Right forelimb (tissue), 1 donor: ENCODE measurements at regions not wholly inside any gene's neighbourhood (a gene's known extent, or its start where the extent isn't known, plus 50 kb on each side); places are given as distances from the start of the nearest gene placed in this dataset.

Experiments
- DNase-seq: peaks from one replicate; pipeline ENCODE4 v3.0.0-alpha.2; 2018

- no peak for DNase-seq
Measured at GRCh38 chr12:84807249-84807648, 105.3 kb downstream of the SLC6A15 start.

- no peak for DNase-seq
Measured at GRCh38 chr12:84805474-84805858, 107.1 kb downstream of the SLC6A15 start.

- DNase-seq: no peak
Measured at GRCh38 chr12:84804691-84805473, 107.7 kb downstream of the SLC6A15 start.

GRCh38 chr12:84803661-84804060 is 108.9 kb downstream of the SLC6A15 start:
- DNase-seq: no peak

- DNase-seq: no peak
Measured at GRCh38 chr12:84802161-84802560, 110.4 kb downstream of the SLC6A15 start.

- DNase-seq: no peak
Measured at GRCh38 chr12:84793558-84794367, 118.8 kb downstream of the SLC6A15 start.

GRCh38 chr12:84791444-84791843 is 121.2 kb downstream of the SLC6A15 start:
- no peak for DNase-seq

- DNase-seq: no peak
Measured at GRCh38 chr12:84789184-84789583, 123.4 kb downstream of the SLC6A15 start.

GRCh38 chr12:84787253-84787652 is 125.3 kb downstream of the SLC6A15 start:
- DNase-seq: no peak

- no peak for DNase-seq
Measured at GRCh38 chr12:84786622-84787021, 126.0 kb downstream of the SLC6A15 start.

GRCh38 chr12:84785951-84786350 is 126.6 kb downstream of the SLC6A15 start:
- no peak for DNase-seq

- no peak for DNase-seq
Measured at GRCh38 chr12:84785281-84785680, 127.3 kb downstream of the SLC6A15 start.

- DNase-seq: no peak
Measured at GRCh38 chr12:84779169-84779568, 133.4 kb downstream of the SLC6A15 start.

- DNase-seq: no peak
Measured at GRCh38 chr12:84772281-84772680, 140.3 kb downstream of the SLC6A15 start.

GRCh38 chr12:84767079-84767478 is 145.5 kb downstream of the SLC6A15 start:
- DNase-seq: no peak

GRCh38 chr12:84766375-84766774 is 146.2 kb downstream of the SLC6A15 start:
- no peak for DNase-seq

- DNase-seq: no peak
Measured at GRCh38 chr12:84764001-84764400, 148.6 kb downstream of the SLC6A15 start.

- no peak for DNase-seq
Measured at GRCh38 chr12:84763107-84763506, 149.5 kb downstream of the SLC6A15 start.

GRCh38 chr12:84760091-84760865 is 152.3 kb downstream of the SLC6A15 start:
- DNase-seq: no peak

- no peak for DNase-seq
Measured at GRCh38 chr12:84757978-84758377, 154.6 kb downstream of the SLC6A15 start.

GRCh38 chr12:84756961-84757360 is 155.6 kb downstream of the SLC6A15 start:
- DNase-seq: no peak

GRCh38 chr12:84745127-84745526 is 167.5 kb downstream of the SLC6A15 start:
- DNase-seq: no peak

GRCh38 chr12:84741692-84742091 is 170.9 kb downstream of the SLC6A15 start:
- DNase-seq: peak; percentile 69
